HL-60 (cell line): ENCODE measurements at regions not wholly inside any gene's neighbourhood (a gene's known extent, or its start where the extent isn't known, plus 50 kb on each side); places are given as distances from the start of the nearest gene placed in this dataset.

Experiments
- CTCF ChIP-seq: IDR thresholded peaks from one replicate; pipeline ENCODE4 v1.5.1; 2011; ENCODE audit warnings: low read length, control low read depth, inconsistent platforms; ENCODE audit not compliant: insufficient read depth
- GABPA ChIP-seq: IDR thresholded peaks from 2 replicates; pipeline ENCODE4 v1.6.1; 2012; ENCODE audit warnings: low read depth
- POLR2AphosphoS5 ChIP-seq: IDR thresholded peaks from 2 replicates; pipeline ENCODE4 v1.6.1; 2012; ENCODE audit warnings: low read depth
- REST ChIP-seq: IDR thresholded peaks from 2 replicates; pipeline ENCODE4 v1.6.1; 2012; ENCODE audit warnings: low read depth; ENCODE audit not compliant: insufficient replicate concordance
- SPI1 ChIP-seq: IDR thresholded peaks from 2 replicates; pipeline ENCODE4 v1.6.1; 2012; ENCODE audit warnings: low read depth, mild to moderate bottlenecking, borderline replicate concordance

GRCh38 chr5:103480246-103480645 is 82.3 kb downstream of the NUDT12 start:
- TF ChIP-seq POLR2AphosphoS5 (no peak), GABPA (no peak), CTCF (no peak), REST (no peak), SPI1 (no peak)
